C4-2B (cell line): ENCODE measurements at regions not wholly inside any gene's neighbourhood (a gene's known extent, or its start where the extent isn't known, plus 50 kb on each side); places are given as distances from the start of the nearest gene placed in this dataset.

Source experiments
- CTCF ChIP-seq: fragments of 450-650 bp; conservative IDR thresholded peaks from 2 replicates; pipeline ENCODE4 v1.5.1; 2017; ENCODE audit warnings: mild to moderate bottlenecking
- ZFX ChIP-seq: fragments of 450-650 bp; IDR thresholded peaks from 2 replicates; pipeline ENCODE4 v1.6.1; 2017

GRCh38 chr12:94730847-94731246 is 80.5 kb upstream of the TMCC3 start:
- TF ChIP-seq CTCF (no peak), ZFX (no peak)
